ENCODE measurements at regions not wholly inside any gene's neighbourhood (a gene's known extent, or its start where the extent isn't known, plus 50 kb on each side); places are given as distances from the start of the nearest gene placed in this dataset.

DNA sequence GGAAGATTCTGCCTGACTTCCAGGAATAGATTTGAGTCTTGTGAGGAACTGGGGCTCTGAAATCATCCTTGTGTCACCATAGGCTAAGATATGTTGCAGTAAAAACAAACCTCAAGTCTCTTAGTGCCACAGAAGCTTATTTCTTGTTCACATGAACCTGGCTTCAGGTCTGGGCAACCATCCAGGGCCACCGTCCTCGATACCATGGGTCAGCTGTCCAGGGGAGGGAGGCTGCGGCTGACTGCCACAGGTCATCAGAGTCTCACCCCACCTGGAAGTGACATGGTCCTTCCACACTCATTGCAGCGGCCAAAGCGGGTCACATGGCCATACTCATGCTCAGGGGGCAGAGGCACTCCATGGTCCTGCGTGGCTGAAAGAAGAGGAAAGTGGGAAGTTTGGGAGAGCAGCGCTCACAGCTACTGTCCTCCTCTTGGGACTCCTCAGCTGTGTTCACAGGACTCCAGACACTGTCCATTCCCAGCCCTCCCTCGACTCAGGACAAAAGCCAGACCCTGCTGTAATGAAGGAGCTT lies 284.5 kb downstream of the CBLN1 start:
- TF ChIP-seq POLR2AphosphoS5 (IDR thresholded peaks at IDR 0.05; ENCODE audit: low read depth, low read length), result no peak
- no peak for TF ChIP-seq POLR2A (IDR thresholded peaks at IDR 0.05; ENCODE audit: low read depth, low read length)
- no peak for TF ChIP-seq TAF1 (IDR thresholded peaks at IDR 0.05; ENCODE audit: low read depth, low read length)
- TF ChIP-seq PAX5 (IDR thresholded peaks at IDR 0.05; ENCODE audit: insufficient read depth, low read length, severe bottlenecking), result no peak
- no peak for TF ChIP-seq POU2F2 (IDR thresholded peaks at IDR 0.05; ENCODE audit: low read depth, low read length)

Data from GM12891 (cell line).